Chondrocyte (in vitro differentiated cells): ENCODE measurements at regions not wholly inside any gene's neighbourhood (a gene's known extent, or its start where the extent isn't known, plus 50 kb on each side); places are given as distances from the start of the nearest gene placed in this dataset.
"Not testable (repeated sequence)": the region's sequence is repeated elsewhere in the genome, so short reads cannot be mapped to it uniquely, and the experiment has no call there.

Source experiments
- DNase-seq: peaks from one replicate; pipeline ENCODE4 v3.0.0; 2021; ENCODE audit warnings: mixed read lengths, low spot score
- H3K27ac Mint-ChIP-seq: one replicate; pipeline ENCODE4 v1.8.0; 2021; ENCODE audit warnings: mild to moderate bottlenecking, moderate library complexity, mixed read lengths; ENCODE audit not compliant: unreplicated experiment
- H3K27me3 Mint-ChIP-seq: 2 replicates; pipeline ENCODE4 v1.8.0; 2021; ENCODE audit warnings: low read depth, mixed read lengths
- H3K36me3 Mint-ChIP-seq: 2 replicates; pipeline ENCODE4 v1.8.0; 2021; ENCODE audit warnings: low read depth, mixed read lengths
- H3K4me1 Mint-ChIP-seq: 2 replicates; pipeline ENCODE4 v1.8.0; 2021; ENCODE audit warnings: low read depth, mild to moderate bottlenecking, mixed read lengths
- H3K4me3 Mint-ChIP-seq: one replicate; pipeline ENCODE4 v1.8.0; 2021; ENCODE audit warnings: mild to moderate bottlenecking, moderate library complexity, mixed read lengths; ENCODE audit not compliant: unreplicated experiment
- H3K9me3 Mint-ChIP-seq: 2 replicates; pipeline ENCODE4 v1.8.0; 2021; ENCODE audit warnings: low read depth, mixed read lengths
- TF ChIP-seq, protein P1 (sequence below): fragments of 200-600 bp; sonication (generic); IDR thresholded peaks from 2 replicates; pipeline ENCODE4 v1.5.0; 2021; ENCODE audit warnings: antibody characterized with exemption, mild to moderate bottlenecking, moderate library complexity

DNA sequence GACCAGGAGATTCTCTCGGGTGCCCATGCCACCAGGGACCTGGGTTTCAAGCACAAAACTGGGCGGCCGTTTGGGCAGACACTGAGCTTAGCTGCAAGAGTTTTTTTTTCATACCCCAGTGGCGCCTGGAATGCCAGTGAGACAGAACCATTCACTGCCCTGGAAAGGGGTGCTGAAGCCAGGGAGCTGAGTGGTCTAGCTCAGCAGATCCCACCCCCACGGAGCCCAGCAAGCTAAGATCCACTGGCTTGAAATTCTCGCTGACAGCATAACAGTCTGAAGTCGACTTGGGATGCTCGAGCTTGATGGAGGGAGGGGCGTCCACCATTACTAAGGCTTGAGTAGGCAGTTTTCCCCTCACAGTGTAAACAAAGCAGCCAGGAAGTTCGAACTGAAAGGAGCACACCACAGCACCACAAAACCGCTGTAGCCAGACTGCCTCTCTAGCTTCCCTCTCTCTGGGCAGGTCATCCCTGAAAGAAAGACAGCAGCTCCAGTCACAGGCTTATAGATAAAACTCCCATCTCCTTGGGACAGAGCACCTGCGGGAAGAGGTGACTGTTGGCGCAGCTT, 157.7 kb downstream of the GIPC2 start:
- Mint-ChIP-seq H3K27me3 (peaks cover 43% of the 10 kb centered on the region), H3K9me3 (peaks cover 16% of the 10 kb centered on the region)
- not testable (repeated sequence) for H3K36me3 Mint-ChIP-seq, DNase-seq, H3K4me1 Mint-ChIP-seq, H3K27ac Mint-ChIP-seq, H3K4me3 Mint-ChIP-seq

DNA sequence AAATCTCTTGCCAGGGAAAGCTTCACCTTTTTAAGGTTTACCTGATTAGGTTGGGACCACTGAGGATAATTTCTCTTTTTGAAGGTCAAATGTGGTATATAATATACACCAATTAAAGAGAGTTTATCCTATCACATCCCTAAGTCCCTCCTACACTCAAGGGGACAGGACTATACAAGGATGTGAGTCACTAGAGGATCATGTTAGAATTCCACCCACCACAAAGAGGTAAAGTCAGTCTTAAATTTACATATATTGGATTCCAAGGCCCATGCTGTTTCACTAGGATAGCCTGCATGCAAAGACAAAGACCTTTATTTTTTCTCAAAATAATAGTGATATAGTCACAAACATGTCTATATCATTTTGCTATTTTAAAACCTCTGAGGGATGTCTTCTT, 164.4 kb downstream of the GIPC2 start:
- Mint-ChIP-seq H3K4me3 (no peak overlapping the region), H3K27ac (no peak overlapping the region), H3K9me3 (peaks cover 30% of the 10 kb centered on the region), H3K4me1 (no peaks in the 10 kb centered on the region), H3K36me3 (peaks cover 10% of the 10 kb centered on the region), H3K27me3 (peaks cover 30% of the 10 kb centered on the region)
- TF ChIP-seq, protein P1, sequence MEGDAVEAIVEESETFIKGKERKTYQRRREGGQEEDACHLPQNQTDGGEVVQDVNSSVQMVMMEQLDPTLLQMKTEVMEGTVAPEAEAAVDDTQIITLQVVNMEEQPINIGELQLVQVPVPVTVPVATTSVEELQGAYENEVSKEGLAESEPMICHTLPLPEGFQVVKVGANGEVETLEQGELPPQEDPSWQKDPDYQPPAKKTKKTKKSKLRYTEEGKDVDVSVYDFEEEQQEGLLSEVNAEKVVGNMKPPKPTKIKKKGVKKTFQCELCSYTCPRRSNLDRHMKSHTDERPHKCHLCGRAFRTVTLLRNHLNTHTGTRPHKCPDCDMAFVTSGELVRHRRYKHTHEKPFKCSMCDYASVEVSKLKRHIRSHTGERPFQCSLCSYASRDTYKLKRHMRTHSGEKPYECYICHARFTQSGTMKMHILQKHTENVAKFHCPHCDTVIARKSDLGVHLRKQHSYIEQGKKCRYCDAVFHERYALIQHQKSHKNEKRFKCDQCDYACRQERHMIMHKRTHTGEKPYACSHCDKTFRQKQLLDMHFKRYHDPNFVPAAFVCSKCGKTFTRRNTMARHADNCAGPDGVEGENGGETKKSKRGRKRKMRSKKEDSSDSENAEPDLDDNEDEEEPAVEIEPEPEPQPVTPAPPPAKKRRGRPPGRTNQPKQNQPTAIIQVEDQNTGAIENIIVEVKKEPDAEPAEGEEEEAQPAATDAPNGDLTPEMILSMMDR, result no peak
- no peak for DNase-seq

DNA sequence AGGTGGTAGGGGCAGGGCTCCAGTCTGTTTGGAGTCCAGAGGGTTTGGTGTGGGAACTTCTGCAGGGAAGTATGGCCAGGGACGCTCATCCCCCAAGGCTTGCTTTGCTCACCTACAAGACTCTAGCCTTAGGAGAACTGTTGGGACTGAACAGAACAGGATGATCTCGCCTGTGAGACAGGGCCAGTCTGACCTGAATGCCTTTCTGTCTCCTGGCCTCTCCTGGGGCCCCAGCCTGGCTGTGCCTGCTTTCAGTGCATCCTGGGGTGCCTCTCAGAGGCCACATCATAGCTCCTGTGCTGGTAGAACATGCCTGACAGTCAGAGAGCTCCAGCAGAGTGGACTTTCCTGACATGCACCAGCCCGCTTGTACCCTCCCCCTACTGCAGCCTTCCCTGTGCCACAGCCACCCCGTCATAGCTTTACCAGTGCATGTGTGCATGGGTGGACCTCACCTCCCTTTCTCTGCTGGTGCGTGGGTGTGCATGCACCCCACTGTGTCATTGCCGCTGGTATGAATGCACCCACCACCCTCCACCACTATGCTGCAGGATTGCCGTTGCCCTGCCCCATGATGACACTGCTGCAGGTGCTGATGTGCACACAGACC, 165.8 kb downstream of the GIPC2 start:
- peak; percentile 75 for DNase-seq
- H3K4me3 Mint-ChIP-seq, result no peak overlapping the region
- H3K36me3 Mint-ChIP-seq, result peaks cover 4% of the 10 kb centered on the region
- no peak overlapping the region for H3K27ac Mint-ChIP-seq
- TF ChIP-seq, protein P1, result no peak
- peaks cover 33% of the 10 kb centered on the region for H3K27me3 Mint-ChIP-seq
- peaks cover 19% of the 10 kb centered on the region for H3K9me3 Mint-ChIP-seq
- H3K4me1 Mint-ChIP-seq, result no peaks in the 10 kb centered on the region

DNA sequence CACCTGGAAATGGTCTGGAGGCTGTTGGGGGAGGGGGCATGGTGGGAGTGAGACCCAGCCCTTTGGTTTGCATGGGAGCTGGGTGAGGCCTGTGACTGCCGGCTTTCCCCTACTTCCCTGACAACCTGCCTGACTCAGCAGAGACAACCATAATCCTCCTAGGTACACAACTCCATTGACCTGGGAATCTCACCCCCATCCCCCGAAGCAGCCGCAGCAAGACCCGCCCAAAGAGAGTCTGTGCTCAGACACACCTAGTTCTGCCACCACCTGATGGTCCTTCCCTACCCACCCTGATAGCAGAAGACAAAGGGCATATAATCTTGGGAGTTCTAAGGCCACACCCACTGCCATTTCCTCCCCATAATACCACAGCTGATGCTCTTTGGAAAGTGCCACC, 168.6 kb downstream of the GIPC2 start:
- H3K9me3 Mint-ChIP-seq, result peaks cover 26% of the 10 kb centered on the region
- H3K27ac Mint-ChIP-seq, result no peak overlapping the region
- no peaks in the 10 kb centered on the region for H3K4me1 Mint-ChIP-seq

GRCh38 chr1:78222225-78222959, 176.6 kb downstream of the GIPC2 start:
- H3K4me3 Mint-ChIP-seq, result no peak overlapping the region
- H3K36me3 Mint-ChIP-seq, result peaks cover 2% of the 10 kb centered on the region
- TF ChIP-seq, protein P1, result no peak
- H3K9me3 Mint-ChIP-seq, result peaks cover 19% of the 10 kb centered on the region
- peaks cover 24% of the 10 kb centered on the region for H3K27me3 Mint-ChIP-seq
- no peak overlapping the region for H3K27ac Mint-ChIP-seq
- DNase-seq, result no peak
- H3K4me1 Mint-ChIP-seq, result no peaks in the 10 kb centered on the region

More for the DNA sequence above, 168.6 kb downstream of the GIPC2 start:
- peaks cover 5% of the 10 kb centered on the region for H3K36me3 Mint-ChIP-seq
- H3K27me3 Mint-ChIP-seq, result peaks cover 30% of the 10 kb centered on the region
- H3K4me3 Mint-ChIP-seq, result no peak overlapping the region
- TF ChIP-seq, protein P1, result no peak
- no peak for DNase-seq
